ENCODE measurements at regions not wholly inside any gene's neighbourhood (a gene's known extent, or its start where the extent isn't known, plus 50 kb on each side); places are given as distances from the start of the nearest gene placed in this dataset.
"Not testable (repeated sequence)": the region's sequence is repeated elsewhere in the genome, so short reads cannot be mapped to it uniquely, and the experiment has no call there.

DNA sequence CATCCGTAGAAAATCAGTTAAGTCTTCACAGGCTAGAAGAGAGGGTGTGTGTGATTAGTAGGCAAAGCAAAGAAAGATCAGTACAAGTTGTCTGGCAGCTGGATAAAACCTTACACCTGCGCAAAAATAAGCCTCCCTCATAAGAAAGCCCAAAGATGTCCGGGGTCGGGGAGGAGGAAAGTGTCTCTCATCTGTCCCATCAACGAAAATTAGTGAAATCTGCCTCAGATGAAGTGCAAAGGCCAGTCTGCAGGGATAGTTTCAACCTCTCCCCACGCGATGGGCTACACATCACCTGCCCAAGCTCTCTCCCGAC, 333.9 kb downstream of the SRGAP2C start:
- intact Hi-C loops (cut with micrococcal nuclease), result loop anchor here (1.0 to 5.0 kb wide), 3 partner anchors 34 to 60 kb away; no protein-coding TSS in a partner anchor

GRCh38 chr1:121519042-121519755, 334.4 kb downstream of the SRGAP2C start:
- intact Hi-C loops (cut with micrococcal nuclease), result loop anchor here (1.0 to 5.0 kb wide), 3 partner anchors 33 to 61 kb away; no protein-coding TSS in a partner anchor

GRCh38 chr1:121519756-121520286, 335.0 kb downstream of the SRGAP2C start:
- intact Hi-C loops (cut with micrococcal nuclease), result loop anchor here (1.0 to 5.0 kb wide), 3 partner anchors 32 to 62 kb away; no protein-coding TSS in a partner anchor

GRCh38 chr1:121522061-121522759, 337.4 kb downstream of the SRGAP2C start:
- intact Hi-C loops (cut with micrococcal nuclease), result no loop called here

DNA sequence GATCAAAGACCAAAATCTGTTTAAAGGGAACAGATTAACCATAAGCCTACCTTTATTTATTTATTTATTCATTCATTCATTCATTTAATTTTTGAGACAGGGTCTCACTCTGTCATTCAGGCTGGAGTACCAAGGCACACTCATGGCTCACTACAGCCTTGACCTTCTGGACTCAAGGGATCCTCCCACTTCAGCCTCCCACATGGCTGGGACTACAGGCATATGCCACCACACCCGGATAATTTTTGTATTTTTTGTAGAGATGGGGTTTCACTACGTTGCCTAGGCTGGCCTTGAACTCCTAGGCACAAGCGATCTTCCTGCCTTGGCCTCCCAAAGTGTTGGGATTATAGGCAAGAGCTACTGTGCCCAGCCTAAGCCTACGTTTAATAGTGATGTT, 338.3 kb downstream of the SRGAP2C start:
- intact Hi-C loops (cut with micrococcal nuclease), result not testable (repeated sequence)

DNA sequence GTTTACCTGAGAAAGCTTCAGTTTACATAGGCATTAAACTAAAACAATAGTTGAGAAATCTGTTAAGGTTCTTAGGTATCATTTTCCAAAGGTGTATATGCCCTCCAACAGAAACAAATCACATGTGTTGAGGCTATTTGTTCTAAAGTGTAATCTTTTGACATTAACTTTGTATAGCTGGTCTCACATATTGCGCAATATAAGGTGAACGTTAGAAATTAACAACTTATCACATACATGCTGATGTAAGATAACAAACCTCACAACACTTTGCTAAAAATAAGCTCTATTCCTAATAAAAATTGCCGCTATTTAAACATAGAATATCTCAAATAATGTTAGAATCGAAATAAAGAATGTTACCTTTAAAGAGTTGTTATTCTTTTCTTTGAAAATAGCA, 340.6 kb downstream of the SRGAP2C start:
- intact Hi-C loops (cut with micrococcal nuclease), result no loop called here

- intact Hi-C loops (cut with micrococcal nuclease), result not testable (repeated sequence)
Observed at GRCh38 chr1:121528958-121529357, 344.2 kb downstream of the SRGAP2C start.

DNA sequence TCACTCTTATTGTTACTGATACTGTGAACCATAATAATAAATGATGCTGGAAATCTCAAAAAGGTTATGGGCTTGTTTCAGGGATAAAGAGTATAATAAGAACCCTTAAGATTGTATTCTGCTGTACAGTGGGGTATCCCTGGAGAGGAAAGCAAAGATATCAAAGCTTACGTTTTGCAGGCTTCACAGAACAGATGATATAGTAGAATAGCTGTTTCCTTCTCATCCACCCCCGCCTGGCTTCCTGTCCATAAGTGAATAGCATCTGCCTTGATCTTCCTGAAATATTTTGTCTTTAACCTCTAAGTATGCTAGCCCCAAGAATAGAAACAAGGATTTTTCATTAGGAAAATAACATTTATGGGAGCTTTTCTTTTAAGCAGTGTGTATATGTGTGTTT, 345.3 kb downstream of the SRGAP2C start:
- intact Hi-C loops (cut with micrococcal nuclease), result not testable (repeated sequence)

DNA sequence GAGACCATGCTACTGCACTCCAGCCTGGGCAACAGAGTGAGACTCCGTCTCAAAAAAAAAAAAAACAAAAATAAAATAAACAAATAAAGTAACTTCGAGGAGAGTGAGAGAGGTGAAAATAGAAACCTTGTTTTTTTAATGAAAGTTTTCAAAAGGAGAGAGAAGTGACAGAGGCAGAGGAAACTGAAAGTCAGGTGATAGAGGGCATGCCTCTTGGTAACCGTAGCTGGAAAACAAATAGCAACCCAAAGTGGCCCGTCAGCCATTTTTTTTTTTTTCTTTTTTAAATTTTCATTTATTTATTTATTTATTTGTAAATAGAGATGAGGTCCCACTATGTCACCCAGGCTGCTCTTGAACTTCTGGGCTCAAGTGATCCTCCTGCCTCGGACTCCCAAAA, 347.0 kb downstream of the SRGAP2C start:
- intact Hi-C loops (cut with micrococcal nuclease), result not testable (repeated sequence)

DNA sequence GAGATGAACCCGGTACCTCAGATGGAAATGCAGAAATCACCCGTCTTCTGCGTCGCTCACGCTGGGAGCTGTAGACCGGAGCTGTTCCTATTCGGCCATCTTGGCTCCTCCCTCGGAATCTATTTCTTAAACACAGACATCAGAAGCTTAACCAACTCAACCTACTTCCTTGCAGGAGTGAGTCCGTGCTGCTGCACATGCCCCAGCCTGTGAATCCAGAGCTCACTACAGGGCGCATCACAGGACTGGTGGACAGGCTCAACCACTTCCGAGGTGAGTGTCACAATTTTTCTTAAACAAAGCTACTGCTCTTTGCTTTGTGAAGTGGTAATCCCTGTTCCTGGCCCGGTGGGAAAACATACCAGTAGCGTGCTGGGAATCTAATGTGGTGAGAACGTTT, 353.4 kb downstream of the SRGAP2C start:
- intact Hi-C loops (cut with micrococcal nuclease), result not testable (repeated sequence)

DNA sequence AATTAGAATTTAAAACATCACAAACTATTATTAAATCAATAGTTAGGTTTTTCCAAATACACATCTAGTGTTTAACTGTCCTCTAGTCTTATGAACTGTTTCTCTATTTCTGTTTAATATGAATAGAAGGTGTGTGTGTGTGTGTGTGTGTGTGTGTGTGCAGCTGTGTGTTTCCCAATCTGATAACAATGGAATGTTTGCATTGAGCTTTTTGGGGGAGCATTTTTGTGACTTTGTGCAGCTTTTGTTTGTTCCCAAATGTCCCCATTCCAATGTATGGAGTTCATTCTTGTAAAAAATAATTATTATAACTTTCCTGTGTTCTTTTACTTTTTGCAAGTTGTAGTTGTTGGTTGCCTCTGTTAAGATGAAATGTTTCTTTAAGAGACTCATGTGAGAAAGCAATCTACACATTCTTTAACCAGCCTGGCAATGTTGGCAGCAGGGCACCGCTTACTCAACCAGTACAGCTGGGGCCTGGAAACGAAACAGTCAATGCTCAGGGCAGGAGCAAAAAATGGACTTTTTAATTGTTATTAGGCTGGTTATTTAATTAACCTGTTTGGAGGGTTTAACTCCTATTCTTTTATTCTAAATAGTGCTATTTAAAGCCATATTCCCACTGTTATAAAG, 354.3 kb downstream of the SRGAP2C start:
- intact Hi-C loops (cut with micrococcal nuclease), result no loop called here

GRCh38 chr1:121543988-121544387, 359.2 kb downstream of the SRGAP2C start:
- intact Hi-C loops (cut with micrococcal nuclease), result not testable (repeated sequence)

DNA sequence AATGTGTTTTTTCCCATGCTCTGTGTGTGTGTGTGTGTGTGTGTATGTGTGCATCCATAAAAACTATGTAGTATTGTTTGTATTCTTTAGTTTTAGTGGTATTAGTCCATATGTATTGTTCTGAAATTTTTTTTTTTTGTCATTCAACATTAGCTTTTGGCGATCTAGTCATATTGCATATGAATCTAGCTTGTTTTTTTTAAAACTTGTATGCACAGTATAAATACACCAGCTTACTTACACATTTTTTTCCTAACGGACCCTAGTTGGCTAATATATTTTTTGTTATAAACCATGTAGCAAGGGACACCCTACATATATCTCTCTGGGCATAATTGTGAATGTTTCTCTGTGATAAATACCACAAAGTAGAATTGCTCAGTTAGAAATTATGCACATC, 359.7 kb downstream of the SRGAP2C start:
- intact Hi-C loops (cut with micrococcal nuclease), result no loop called here

- intact Hi-C loops (cut with micrococcal nuclease), result not testable (repeated sequence)
Observed at GRCh38 chr1:121545899-121546298, 361.1 kb downstream of the SRGAP2C start.

GRCh38 chr1:121546830-121547591, 362.2 kb downstream of the SRGAP2C start:
- intact Hi-C loops (cut with micrococcal nuclease), result no loop called here

- intact Hi-C loops (cut with micrococcal nuclease), result not testable (repeated sequence)
Observed at GRCh38 chr1:121547726-121548125, 363.0 kb downstream of the SRGAP2C start.

DNA sequence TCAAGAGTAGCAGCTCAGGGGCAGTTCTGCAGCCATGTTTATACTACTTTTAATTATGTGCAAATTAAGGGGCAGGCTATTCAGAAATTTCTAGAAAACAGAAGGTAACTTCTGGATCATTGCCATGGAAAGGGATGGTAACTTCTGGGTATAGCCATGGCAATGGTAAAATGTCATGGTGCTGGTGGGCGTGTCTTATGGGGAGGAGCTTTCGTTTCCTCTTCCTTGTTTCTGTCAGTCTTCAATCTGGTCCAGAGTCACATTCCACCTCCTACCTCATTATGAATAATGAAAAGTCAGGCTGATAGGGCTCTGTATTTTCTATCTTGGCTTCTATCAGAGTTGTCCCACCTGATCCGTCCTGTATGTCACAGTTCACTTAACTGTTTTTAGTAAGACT, 366.0 kb downstream of the SRGAP2C start:
- intact Hi-C loops (cut with micrococcal nuclease), result loop anchor here (5.0 kb wide), 1 partner anchor 34 kb away; no protein-coding TSS in a partner anchor

- intact Hi-C loops (cut with micrococcal nuclease), result loop anchor here (5.0 kb wide), 1 partner anchor 34 kb away; no protein-coding TSS in a partner anchor
Observed at GRCh38 chr1:121551491-121551890, 366.7 kb downstream of the SRGAP2C start.

- intact Hi-C loops (cut with micrococcal nuclease), result not testable (repeated sequence)
Observed at GRCh38 chr1:121556560-121556959, 371.8 kb downstream of the SRGAP2C start.

GRCh38 chr1:121558034-121558433, 373.3 kb downstream of the SRGAP2C start:
- intact Hi-C loops (cut with micrococcal nuclease), result not testable (repeated sequence)

DNA sequence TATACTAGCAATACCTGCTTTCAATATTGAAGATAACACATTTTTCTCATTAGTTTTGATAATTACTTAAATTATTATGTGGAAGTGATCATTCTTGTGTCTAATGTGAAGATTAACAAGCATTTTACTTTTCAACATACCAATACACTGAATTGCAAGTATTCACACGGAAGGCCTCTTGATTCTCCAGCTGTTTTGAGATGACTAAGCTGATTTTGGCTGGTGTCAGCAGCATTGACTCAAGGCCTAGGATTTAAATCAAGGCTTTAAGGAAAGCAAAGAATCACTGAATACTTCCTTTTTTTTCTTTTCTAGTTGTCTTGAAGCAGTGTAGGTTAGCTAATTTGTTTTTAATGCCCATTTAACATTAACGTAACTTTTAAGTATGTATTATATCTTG, 373.7 kb downstream of the SRGAP2C start:
- intact Hi-C loops (cut with micrococcal nuclease), result no loop called here
